GM23338 (cell line): ENCODE measurements at regions not wholly inside any gene's neighbourhood (a gene's known extent, or its start where the extent isn't known, plus 50 kb on each side); places are given as distances from the start of the nearest gene placed in this dataset.

Experiments
- ATAC-seq: fragments of 200-7000 bp; cut with Tn5 transposase; 3 replicates; pipeline ENCODE4 v1.9.1; 2020
- DNase-seq: peaks from one replicate; pipeline ENCODE4 v3.0.0-alpha.2; 2015; ENCODE audit warnings: low spot score
- H2AFZ ChIP-seq: fragments of 200-600 bp; sonication (generic); 2 replicates; pipeline ENCODE4 v1.8.0; 2016; ENCODE audit warnings: antibody characterized with exemption, mild to moderate bottlenecking, moderate library complexity
- H3F3A ChIP-seq: fragments of 200-600 bp; sonication (generic); replicated peaks from 2 replicates; pipeline ENCODE4 v1.8.0; 2017; ENCODE audit warnings: antibody characterized with exemption, mixed run types, low read depth
- H3K27ac ChIP-seq: fragments of 200-600 bp; sonication (generic); 2 replicates; pipeline ENCODE4 v1.6.1; 2016; ENCODE audit warnings: low read depth
- H3K27me3 ChIP-seq: fragments of 200-600 bp; sonication (generic); 2 replicates; pipeline ENCODE4 v1.8.0; 2016; ENCODE audit warnings: mild to moderate bottlenecking, mixed run types, moderate library complexity; ENCODE audit not compliant: insufficient read depth
- H3K36me3 ChIP-seq: fragments of 200-600 bp; sonication (generic); 2 replicates; pipeline ENCODE4 v1.8.0; 2016; ENCODE audit warnings: mild to moderate bottlenecking; ENCODE audit not compliant: insufficient read depth
- H3K4me1 ChIP-seq: fragments of 200-600 bp; sonication (generic); 2 replicates; pipeline ENCODE4 v1.8.0; 2016; ENCODE audit warnings: mild to moderate bottlenecking, moderate library complexity; ENCODE audit not compliant: insufficient read depth
- H3K4me2 ChIP-seq: fragments of 200-600 bp; sonication (generic); 2 replicates; pipeline ENCODE4 v1.7.1; 2017; ENCODE audit warnings: mixed run types
- H3K4me3 ChIP-seq: fragments of 200-600 bp; sonication (generic); 2 replicates; pipeline ENCODE4 v1.6.1; 2016; ENCODE audit warnings: mixed run types
- H3K79me2 ChIP-seq: fragments of 200-600 bp; sonication (generic); replicated peaks from 2 replicates; pipeline ENCODE4 v1.8.0; 2017; ENCODE audit warnings: mild to moderate bottlenecking; ENCODE audit not compliant: insufficient read depth
- H3K9me2 ChIP-seq: fragments of 200-600 bp; sonication (generic); 2 replicates; pipeline ENCODE4 v1.8.0; 2017; ENCODE audit not compliant: insufficient read depth
- H4K20me1 ChIP-seq: fragments of 200-600 bp; sonication (generic); replicated peaks from 2 replicates; pipeline ENCODE4 v1.8.0; 2017; ENCODE audit warnings: mild to moderate bottlenecking; ENCODE audit not compliant: insufficient read depth
- H3K27ac Mint-ChIP-seq: 2 replicates; pipeline ENCODE4 v1.8.0; 2020; ENCODE audit warnings: inconsistent platforms, mild to moderate bottlenecking, moderate library complexity, mixed read lengths
- H3K27me3 Mint-ChIP-seq: 3 replicates; pipeline ENCODE4 v1.8.0; 2022; ENCODE audit warnings: low read depth, mild to moderate bottlenecking, moderate library complexity, mixed read lengths, inconsistent platforms; ENCODE audit not compliant: insufficient read depth, poor library complexity
- H3K36me3 Mint-ChIP-seq: 3 replicates; pipeline ENCODE4 v1.8.0; 2021; ENCODE audit warnings: low read depth, mild to moderate bottlenecking, inconsistent platforms, moderate library complexity, mixed read lengths
- H3K4me1 Mint-ChIP-seq: 3 replicates; pipeline ENCODE4 v1.8.0; 2020; ENCODE audit warnings: mild to moderate bottlenecking, inconsistent platforms, mixed read lengths
- H3K4me3 Mint-ChIP-seq: 3 replicates; pipeline ENCODE4 v1.8.0; 2021; ENCODE audit warnings: moderate library complexity, mild to moderate bottlenecking, inconsistent platforms, mixed read lengths
- H3K9me3 Mint-ChIP-seq: 3 replicates; pipeline ENCODE4 v1.8.0; 2020; ENCODE audit warnings: moderate library complexity, mild to moderate bottlenecking, inconsistent platforms, mixed read lengths
- CREB1 ChIP-seq: fragments of 250-450 bp; sonication (Bioruptor Pico); IDR thresholded peaks from 2 replicates; pipeline ENCODE4 v1.5.0; 2020; ENCODE audit warnings: low read depth, mild to moderate bottlenecking, moderate library complexity
- EZH2 ChIP-seq: fragments of 200-600 bp; sonication (generic); IDR thresholded peaks from one replicate; pipeline ENCODE4 v1.8.0; 2017; ENCODE audit warnings: antibody characterized with exemption, mild to moderate bottlenecking, low read depth; ENCODE audit not compliant: unreplicated experiment
- EZH2phosphoT487 ChIP-seq: fragments of 200-600 bp; sonication (generic); IDR thresholded peaks from one replicate; pipeline ENCODE4 v1.8.1; 2018; ENCODE audit warnings: antibody characterized with exemption; ENCODE audit not compliant: unreplicated experiment
- JUNB ChIP-seq: IDR thresholded peaks from one replicate; pipeline ENCODE4 v1.6.1; 2016; ENCODE audit warnings: antibody characterized with exemption; ENCODE audit not compliant: unreplicated experiment
- NANOG ChIP-seq: IDR thresholded peaks from 2 replicates; pipeline ENCODE4 v1.6.1; 2016; ENCODE audit warnings: antibody characterized with exemption, borderline replicate concordance
- POLR2AphosphoS5 ChIP-seq: IDR thresholded peaks from 2 replicates; pipeline ENCODE4 v1.6.1; 2016; ENCODE audit warnings: antibody characterized with exemption, low read depth
- STAT1 ChIP-seq: IDR thresholded peaks from one replicate; pipeline ENCODE4 v1.6.1; 2016; ENCODE audit warnings: antibody characterized with exemption; ENCODE audit not compliant: unreplicated experiment
- ZNF462 ChIP-seq: fragments of 250-450 bp; sonication (Bioruptor Pico); IDR thresholded peaks from 2 replicates; pipeline ENCODE4 v1.5.0; 2020; ENCODE audit warnings: mild to moderate bottlenecking, moderate library complexity
- TF ChIP-seq, protein P1 (sequence below), 2 experiments: fragments of 200-600 bp in 1 of 2; sonication (generic) in 1 of 2; conservative IDR thresholded peaks; 2 replicates each; pipeline versions ENCODE4 v1.5.1 to v1.6.1; 2016 to 2017; ENCODE audit warnings: antibody characterized with exemption in 2 of 2, low read depth in 2 of 2, mild to moderate bottlenecking in 2 of 2, moderate library complexity in 1 of 2

DNA sequence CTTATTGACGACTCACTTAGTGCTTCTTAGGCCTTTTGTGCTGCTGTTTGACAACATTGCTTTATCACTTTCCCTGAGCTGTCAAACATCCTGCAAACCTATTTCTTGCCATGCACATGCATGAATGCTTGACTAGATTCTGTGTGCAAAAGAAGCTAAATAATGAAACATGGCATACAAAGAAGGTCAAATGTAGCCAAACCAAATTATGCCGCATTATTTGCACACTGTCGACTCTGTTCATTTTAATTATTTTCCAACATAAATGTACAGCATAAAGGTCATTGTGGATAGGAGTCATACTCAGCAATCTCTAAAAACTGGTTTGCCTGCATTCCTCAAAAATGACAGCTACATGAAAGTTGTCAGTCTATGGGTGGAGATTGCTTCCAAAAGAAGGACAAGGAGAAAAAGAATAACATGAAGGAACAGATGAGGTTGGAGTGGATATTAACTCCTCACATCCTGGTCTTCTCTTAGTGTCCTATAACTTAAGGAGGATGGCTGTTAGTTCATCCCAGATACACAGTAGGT is 123.1 kb upstream of the STXBP5 start (continued):
- TF ChIP-seq, protein P1, sequence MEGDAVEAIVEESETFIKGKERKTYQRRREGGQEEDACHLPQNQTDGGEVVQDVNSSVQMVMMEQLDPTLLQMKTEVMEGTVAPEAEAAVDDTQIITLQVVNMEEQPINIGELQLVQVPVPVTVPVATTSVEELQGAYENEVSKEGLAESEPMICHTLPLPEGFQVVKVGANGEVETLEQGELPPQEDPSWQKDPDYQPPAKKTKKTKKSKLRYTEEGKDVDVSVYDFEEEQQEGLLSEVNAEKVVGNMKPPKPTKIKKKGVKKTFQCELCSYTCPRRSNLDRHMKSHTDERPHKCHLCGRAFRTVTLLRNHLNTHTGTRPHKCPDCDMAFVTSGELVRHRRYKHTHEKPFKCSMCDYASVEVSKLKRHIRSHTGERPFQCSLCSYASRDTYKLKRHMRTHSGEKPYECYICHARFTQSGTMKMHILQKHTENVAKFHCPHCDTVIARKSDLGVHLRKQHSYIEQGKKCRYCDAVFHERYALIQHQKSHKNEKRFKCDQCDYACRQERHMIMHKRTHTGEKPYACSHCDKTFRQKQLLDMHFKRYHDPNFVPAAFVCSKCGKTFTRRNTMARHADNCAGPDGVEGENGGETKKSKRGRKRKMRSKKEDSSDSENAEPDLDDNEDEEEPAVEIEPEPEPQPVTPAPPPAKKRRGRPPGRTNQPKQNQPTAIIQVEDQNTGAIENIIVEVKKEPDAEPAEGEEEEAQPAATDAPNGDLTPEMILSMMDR (conservative IDR thresholded peaks at IDR 0.05; ENCODE audit: low read depth in 2 of 2): no peak
- TF ChIP-seq STAT1 (no peak), EZH2 (no peak), POLR2AphosphoS5 (no peak)

- H3K27me3 Mint-ChIP-seq: peaks cover 2% of the 10 kb centered on the region
- Histone ChIP-seq H3K27me3 (no peaks in the 10 kb centered on the region), H3K36me3 (no peaks in the 10 kb centered on the region), H3K4me3 (no peak overlapping the region), H3K27ac (no peak overlapping the region), H2AFZ (no peak overlapping the region), H3K4me2 (no peak overlapping the region), H4K20me1 (no peaks in the 10 kb centered on the region), H3F3A (no peaks in the 10 kb centered on the region), H3K79me2 (no peaks in the 10 kb centered on the region), H3K9me2 (no peaks in the 10 kb centered on the region), H3K4me1 (no peaks in the 10 kb centered on the region)
- TF ChIP-seq ZNF462 (CRISPR knock-in tag) (no peak), CREB1 (CRISPR knock-in tag) (no peak), EZH2 (no peak), NANOG (no peak), JUNB (no peak), EZH2phosphoT487 (no peak)
- TF ChIP-seq, protein P1 (conservative IDR thresholded peaks at IDR 0.05; ENCODE audit: low read depth in 2 of 2): no peak
- no peak overlapping the region for H3K4me3 Mint-ChIP-seq
- no peaks in the 10 kb centered on the region for H3K4me1 Mint-ChIP-seq
- DNase-seq (no peak), ATAC-seq (no peak)
- H3K36me3 Mint-ChIP-seq: no peaks in the 10 kb centered on the region
- no peaks in the 10 kb centered on the region; the same call in 1 of the 3 replicates for H3K9me3 Mint-ChIP-seq
- no peak overlapping the region for H3K27ac Mint-ChIP-seq
Measured at GRCh38 chr6:147087641-147088040, 116.6 kb upstream of the STXBP5 start.
